GM18867 (cell line): ENCODE measurements at regions not wholly inside any gene's neighbourhood (a gene's known extent, or its start where the extent isn't known, plus 50 kb on each side); places are given as distances from the start of the nearest gene placed in this dataset.

ENCODE experiments used
- ATAC-seq: cut with Tn5 transposase; IDR thresholded peaks from one replicate; pipeline ENCODE4 v1.9.1; 2021; ENCODE audit warnings: mild to moderate bottlenecking, moderate library complexity; ENCODE audit not compliant: unreplicated experiment

- ATAC-seq: no peak
Observed at GRCh38 chr9:14401911-14402310, 88.0 kb upstream of the NFIB start.

DNA sequence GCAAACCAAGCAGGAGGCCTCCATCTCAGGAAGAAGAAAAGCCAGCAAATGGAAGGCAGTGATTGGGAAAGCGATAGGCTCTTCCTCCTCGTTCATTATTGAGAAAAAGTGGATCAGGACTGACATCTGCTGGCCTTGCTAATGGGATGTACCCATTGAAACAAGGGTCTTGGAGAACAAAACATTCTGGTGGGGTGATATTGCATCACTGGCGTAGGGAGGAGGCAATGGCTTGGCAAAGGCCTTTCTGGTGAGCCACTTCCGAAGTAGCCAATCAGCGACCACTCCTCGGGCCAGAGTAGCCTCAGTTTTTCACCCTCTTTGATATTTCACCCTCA lies 86.7 kb upstream of the NFIB start:
- ATAC-seq: no peak

DNA sequence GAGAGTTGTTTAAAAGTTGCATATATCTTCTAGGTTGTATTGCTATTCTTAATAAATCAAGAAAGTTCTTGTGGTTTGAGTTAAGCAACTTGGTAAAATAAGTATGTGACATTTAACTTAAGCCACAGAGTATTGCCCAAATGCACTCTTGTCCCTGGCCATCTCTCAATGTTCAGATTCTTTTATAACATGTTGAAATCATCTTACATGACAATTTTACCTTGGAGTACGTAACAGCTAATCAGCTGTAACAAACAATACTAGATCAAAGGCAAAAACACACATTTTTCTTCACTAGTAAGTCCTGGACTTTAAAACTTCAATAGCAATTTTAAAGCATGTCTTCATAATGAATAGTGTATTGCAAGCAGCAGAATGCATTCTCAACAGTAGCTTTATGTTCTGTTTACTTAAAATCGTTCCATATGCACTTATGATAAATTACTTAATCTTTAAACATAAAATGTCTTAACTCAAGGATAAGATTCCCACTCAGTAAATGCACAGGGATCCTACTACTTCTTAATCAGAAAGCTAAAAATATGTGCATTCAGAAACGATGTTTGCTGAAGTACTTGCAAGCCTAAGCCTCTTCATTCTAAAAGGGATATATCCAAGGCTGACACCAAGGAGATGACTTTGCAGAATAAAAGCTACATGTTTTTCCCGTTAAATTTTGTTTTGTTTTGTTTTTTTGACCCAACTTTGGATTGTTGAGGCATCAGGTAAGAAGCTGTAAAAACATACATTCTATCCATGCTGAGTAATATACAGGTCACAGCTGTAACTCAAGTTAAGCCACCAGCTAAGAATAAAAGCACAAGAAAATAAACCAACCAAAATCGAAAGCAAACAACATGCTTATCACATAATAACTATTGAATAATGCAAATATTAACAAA lies 86.1 kb upstream of the NFIB start:
- no peak for ATAC-seq

- no peak for ATAC-seq
Observed at GRCh38 chr9:14398473-14398872, 84.5 kb upstream of the NFIB start.

GRCh38 chr9:14396171-14396570 lies 82.2 kb upstream of the NFIB start:
- ATAC-seq: no peak

DNA sequence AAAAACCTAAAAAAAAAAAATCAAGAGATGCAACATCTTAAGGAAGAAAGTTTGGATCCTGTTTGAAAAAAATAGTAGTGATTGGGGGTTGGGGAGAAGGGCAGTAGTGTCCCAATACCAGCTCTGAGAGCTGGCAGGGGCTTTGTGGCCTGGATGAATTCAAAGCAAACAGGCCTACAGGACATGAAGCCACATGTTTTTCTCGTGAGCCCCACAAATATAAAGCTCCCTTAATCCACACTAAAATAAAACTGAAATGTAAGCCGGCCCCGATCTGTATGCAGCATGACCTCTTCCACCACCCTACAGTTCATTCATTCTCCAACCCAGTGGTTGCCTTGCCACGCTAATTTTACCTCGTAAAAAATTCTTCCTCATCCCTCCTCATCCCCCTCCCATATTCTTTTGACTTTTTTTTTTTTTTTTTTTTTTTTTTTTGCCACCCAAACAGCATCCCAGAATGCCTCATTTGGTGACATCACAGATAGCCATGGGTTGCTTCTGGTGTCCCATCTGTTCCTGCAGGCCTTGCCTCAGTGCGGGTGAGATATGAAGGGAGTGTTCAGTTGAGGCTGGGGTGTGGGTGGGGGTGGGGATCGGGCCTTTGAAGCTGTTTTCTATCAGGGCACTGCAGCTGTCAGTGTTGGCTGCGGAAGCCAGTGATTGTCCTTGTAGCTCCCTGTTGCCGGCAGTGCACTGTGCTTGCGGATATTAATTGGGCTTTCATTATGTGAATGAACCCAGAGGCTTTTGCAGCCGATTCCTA lies 81.6 kb upstream of the NFIB start:
- ATAC-seq: no peak

DNA sequence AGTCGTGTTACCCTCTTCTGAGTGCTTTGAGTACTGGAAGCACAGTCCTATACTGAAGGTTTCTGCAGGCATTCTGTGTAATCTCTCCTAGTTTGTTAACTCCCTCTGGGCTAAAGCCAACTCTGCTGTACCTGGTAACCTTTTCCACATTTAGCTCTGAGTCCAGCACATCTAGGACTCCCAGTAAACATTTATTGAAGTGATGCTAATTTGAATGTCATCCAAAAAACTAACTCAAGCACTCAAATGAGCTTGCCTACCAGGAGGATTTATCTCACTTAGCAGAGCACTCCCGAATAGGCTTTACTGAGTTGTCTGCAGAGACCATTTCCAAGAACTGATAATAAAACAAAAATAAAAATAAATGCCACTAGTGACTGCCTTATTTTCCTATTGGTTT lies 79.5 kb upstream of the NFIB start:
- ATAC-seq: no peak

DNA sequence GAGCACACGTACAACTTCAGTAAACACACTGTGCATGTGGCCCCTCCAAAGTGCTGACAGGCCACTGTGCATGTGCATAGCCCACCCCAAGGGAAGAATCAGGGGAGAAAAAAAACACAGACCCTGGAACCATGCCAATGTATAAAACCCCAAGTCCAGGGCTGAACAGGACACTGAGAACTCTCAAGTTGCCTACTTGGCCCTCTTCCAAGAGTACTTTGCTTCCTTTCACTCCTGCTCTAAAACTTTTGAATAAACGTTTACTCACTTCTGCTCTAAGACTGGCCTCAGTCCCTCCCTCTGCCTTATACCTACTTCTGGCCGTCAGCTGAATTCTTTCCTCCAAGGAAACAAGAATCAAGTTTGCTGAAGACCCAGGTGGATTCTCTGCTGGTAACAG lies 77.7 kb upstream of the NFIB start:
- ATAC-seq: no peak

DNA sequence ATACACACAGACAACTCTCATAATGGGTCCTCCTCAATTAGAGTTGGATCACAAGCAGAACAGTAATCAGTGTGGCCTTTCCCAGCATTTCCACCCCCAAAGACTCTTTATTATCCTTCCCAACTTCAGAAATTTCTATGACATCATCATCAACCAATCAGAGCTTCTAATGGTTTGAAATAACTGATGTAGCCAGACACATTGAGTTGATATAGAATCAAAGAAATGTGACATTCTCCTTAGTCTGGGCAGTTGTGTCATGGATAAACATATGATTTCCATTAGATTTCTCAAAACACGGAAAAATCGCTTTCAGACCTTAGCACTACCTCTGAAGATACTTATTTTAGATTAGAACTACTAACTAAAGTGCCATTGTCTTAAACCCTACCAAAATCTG lies 75.7 kb upstream of the NFIB start:
- no peak for ATAC-seq

- ATAC-seq: no peak
Observed at GRCh38 chr9:14389146-14389545, 75.2 kb upstream of the NFIB start.

- ATAC-seq: no peak
Observed at GRCh38 chr9:14383773-14384172, 69.8 kb upstream of the NFIB start.

DNA sequence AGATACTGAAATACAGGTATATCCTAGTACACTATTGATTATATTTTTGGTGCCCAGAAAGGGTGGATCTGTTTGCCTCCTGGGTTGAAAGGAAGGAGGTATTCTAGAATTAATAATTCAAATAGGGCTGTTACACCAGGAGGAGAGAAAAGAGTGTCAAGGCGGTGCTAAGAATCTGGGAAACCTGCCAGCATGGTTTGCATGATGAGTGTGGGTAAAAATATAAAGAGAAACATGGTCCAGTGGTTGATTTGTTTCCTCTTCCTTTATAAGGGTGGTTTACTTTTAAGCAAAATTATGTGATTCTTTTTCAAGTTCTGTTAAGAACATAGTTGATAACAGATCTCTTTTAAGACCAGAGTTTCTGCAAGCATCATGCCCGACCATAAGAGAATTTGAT lies 69.4 kb upstream of the NFIB start:
- no peak for ATAC-seq

GRCh38 chr9:14380061-14380836 lies 66.3 kb upstream of the NFIB start:
- ATAC-seq: no peak

DNA sequence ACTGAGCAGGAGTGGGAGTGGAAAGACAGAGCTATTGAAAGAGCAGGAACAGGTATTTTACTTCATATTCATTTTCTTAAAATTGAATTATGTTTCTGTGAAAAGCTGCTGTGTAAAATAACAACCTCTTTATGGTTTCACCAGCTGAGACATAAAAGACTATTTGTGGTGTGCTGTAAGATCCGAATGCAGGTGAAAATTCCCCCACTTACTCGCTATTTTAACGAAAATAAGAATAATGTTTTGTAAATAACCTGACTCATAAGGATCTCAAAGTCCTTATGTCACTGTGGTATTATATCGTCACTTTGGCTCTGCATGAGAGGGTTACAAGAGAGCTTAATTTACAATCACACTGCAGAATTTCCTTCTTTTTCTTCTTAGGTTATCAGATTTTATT lies 65.3 kb upstream of the NFIB start:
- ATAC-seq: no peak

DNA sequence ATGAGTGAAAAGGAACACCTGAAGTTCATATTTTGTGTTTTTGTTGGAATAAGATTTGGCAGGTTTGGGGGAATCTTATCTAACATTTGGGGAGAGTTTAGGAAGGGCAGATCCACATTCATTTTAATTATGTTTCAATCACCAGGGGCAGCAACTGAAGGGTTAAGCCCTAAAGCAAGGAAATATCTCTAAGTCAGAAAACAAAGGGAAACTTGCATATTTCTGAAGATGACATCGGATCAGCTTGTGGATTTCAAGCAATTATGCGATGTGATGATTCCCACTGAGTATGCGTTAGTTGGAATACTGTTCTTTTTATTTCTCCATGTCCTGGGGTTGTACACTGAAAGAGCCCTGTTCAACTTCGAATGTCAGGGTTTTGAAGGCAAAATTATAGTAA lies 59.8 kb upstream of the NFIB start:
- no peak for ATAC-seq

- ATAC-seq: no peak
Observed at GRCh38 chr9:14373336-14373666, 59.4 kb upstream of the NFIB start.

DNA sequence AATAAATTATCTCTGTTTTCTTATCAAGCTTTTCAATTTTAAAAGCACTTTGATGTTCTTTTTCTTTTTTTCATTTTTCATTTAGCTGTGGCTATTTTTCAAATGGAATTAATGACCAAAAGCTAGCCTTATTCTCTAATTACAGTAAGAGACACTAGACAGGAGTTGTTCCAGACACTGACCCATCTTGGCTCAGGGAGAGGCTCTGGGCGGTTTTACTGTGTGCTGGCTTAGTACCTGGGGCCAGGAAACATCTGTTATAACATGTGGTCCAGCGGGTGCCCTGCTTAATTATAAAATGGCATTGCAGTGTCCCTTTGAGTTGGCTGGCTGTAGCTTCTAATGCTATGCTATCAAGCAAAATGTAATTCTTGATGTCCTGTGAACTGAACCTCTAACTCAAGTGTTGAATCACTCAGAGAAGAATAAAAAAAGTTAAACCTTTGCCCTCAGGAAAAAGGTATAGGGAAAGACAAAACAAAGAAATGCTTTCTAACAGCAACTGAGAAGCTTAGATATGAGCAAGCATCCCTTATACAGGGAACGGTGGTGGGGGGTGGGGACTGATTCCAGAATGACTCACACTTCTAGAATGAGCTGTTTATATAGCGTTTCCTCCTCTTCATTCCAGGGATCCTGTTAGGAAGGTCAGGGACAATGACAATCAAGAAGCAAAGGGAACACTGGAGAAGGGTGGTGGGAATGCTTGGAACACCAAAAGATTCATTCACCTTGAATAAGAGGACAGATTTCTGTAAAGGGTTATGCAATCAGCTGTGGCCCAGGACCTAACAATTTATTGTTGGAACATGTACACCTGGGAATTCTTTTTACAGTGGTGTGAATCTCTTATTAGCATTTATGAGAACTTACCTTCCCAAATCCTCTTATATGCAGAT lies 58.7 kb upstream of the NFIB start:
- no peak for ATAC-seq

DNA sequence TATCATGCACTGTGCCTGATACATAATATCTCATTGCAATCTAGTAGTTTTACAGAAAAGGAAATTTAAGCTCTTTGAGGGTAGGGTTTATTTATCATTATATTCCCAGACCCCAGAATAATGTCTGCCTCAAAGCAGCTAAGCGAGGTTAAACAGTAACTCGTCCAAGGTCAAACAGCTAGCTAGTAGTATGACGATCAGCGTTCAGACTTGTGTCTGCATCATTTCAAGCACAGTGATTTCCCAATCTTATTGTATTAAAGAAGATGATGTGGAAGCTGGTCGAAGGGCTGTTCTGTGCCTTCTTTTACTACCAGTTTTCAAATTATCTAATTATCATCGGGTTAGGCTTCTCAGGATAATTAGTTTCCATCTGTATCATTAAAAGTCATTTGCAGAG lies 55.1 kb upstream of the NFIB start:
- ATAC-seq: no peak

- no peak for ATAC-seq
Observed at GRCh38 chr9:14366076-14366475, 52.1 kb upstream of the NFIB start.

DNA sequence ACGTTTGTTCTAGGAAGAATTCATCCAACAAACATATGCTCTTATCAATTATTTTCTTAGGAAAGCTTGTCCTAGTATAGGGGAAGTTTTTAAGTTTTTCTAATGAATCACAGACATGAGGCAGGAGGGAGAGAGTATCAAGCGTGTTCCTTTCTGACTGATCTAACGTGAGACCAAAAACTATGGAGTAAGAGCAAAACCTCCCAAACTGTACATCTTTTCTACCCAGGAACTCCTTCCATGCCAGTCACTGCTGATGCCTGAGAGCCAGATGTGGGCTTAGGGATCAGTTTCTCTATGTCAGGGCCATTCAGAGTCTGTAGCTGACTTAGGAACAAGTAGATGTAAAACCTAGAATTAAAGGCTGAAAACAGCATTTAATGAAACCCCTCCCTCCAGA lies 51.7 kb upstream of the NFIB start:
- no peak for ATAC-seq
